HG03139 (cell line): ENCODE measurements at regions not wholly inside any gene's neighbourhood (a gene's known extent, or its start where the extent isn't known, plus 50 kb on each side); places are given as distances from the start of the nearest gene placed in this dataset.
"Not testable (repeated sequence)": the region's sequence is repeated elsewhere in the genome, so short reads cannot be mapped to it uniquely, and the experiment has no call there.

Source experiments
- ATAC-seq: cut with Tn5 transposase; IDR thresholded peaks from one replicate; pipeline ENCODE4 v1.9.1; 2021; ENCODE audit not compliant: unreplicated experiment

DNA sequence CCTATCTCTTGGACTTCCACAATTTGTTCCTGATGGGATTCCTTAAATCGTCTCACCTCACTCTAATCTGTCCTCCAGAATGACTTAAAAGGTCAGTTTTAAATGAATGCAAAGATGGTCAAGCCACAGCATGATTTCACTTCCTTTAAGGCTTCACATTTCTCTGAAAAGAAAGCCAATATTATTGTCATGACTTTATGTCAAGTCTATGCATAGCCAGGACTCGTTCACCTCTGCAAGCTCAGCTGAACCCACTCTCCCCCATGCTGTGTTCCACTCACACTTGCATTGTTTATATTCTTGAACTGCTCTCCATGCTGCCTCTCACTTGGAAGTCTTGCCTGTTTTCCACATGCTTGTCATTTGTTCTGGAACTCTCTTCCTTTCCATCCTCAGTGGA lies 298.4 kb upstream of the MMADHC start:
- ATAC-seq, result no peak

DNA sequence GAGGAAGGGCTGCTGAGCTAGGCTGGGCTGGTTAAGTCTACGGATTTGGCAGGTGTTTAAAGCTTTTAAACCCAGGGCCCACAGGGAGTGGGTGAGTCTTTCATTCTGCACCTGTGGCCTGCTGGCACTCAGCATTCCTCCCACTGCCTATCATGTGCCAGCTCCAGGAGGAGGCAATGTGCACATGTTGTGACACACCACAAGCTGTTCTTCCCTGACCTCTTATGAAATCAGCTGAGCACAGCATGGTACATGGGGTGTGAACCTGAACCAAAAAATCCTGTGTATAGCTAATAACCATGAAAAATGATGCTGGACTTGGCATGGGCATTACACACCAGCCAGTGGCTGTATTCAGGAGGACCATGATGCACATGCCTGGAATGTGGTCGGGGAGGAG lies 297.9 kb upstream of the MMADHC start:
- no peak for ATAC-seq

GRCh38 chr2:149884871-149885270 lies 297.3 kb upstream of the MMADHC start:
- ATAC-seq, result no peak

DNA sequence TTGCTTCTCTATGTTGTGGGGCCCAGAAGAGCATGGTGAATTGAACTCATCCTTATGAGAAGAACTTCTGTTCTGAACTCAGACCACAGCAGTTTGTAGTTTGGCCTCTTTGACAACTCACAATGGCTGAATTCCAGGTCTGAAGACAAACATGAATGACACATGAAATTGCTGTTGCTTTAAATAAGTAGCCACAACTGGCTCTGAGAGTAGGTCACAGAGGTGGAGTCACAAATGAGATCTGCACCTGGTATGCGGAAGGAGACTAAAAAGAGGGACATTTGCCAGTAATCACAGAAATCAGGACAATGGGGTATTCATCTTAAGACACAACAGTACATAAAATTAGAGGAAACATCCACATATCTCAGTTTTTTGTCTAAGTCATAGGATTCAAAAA lies 290.3 kb upstream of the MMADHC start:
- no peak for ATAC-seq

DNA sequence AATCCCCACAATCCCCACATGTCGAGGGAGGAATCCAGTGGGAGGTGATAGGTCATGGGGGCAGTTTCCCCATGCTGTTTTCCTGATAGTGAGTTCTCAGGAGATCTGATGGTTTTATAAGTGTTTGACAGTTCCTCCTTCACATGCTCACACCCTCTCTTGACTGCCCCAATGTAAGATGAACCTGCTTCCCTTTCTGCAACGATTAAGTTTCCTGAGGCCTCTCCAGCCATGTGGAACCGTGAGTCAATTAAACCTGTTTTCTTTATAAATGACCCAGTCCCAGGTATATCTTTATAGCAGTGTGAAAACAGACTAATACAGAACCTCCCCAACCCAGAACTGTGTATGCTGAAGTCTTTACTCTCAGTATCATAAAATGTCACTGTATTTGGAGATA lies 289.5 kb upstream of the MMADHC start:
- ATAC-seq, result no peak

- ATAC-seq, result no peak
These were observed 286.4 kb upstream of the MMADHC start for GRCh38 chr2:149873936-149874335.

GRCh38 chr2:149872638-149873150 lies 285.1 kb upstream of the MMADHC start:
- ATAC-seq, result no peak

GRCh38 chr2:149872041-149872440 lies 284.5 kb upstream of the MMADHC start:
- no peak for ATAC-seq

GRCh38 chr2:149871091-149871885 lies 283.7 kb upstream of the MMADHC start:
- ATAC-seq, result no peak

GRCh38 chr2:149863227-149863626 lies 275.7 kb upstream of the MMADHC start:
- no peak for ATAC-seq

DNA sequence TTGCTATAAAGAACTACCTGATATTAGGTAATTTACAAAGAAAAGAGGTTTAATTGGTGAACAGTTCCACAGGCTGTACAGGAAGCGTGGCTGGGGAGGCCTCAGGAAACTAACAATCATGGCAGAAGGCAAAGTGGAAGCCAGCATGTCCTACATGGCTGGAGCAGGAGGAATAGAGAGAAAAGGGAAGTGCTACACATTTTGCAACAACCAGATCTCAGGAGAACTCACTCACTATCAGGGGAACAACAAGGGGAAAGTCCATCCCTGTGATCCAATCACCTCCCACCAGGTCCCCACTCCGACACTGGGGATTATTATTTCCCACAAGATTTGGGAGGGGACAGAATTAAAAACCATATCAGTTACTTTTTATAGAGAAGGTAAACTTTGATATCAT lies 273.5 kb upstream of the MMADHC start:
- no peak for ATAC-seq

- no peak for ATAC-seq
These were observed 272.8 kb upstream of the MMADHC start for GRCh38 chr2:149860276-149860921.

- no peak for ATAC-seq
These were observed 271.5 kb upstream of the MMADHC start for GRCh38 chr2:149858901-149859634.

DNA sequence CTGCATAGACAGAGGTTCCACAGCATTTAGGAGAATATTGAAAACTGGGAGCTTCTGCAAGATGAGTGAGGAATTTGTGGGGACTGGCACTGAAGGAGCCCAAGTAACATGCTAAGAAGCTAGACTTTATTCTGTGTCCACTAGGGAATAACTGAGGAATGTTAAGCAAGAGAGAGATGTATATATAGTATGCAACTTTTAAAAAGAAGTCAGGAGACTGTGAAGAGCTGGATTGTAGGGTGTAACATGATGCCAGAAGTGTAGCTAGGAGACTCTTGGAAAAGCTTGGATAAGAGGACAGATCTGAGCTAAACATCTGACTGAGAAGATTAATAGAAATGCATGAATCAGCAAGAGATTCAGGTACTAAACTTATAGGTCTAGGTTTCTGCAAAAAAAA lies 270.6 kb upstream of the MMADHC start:
- ATAC-seq, result no peak

DNA sequence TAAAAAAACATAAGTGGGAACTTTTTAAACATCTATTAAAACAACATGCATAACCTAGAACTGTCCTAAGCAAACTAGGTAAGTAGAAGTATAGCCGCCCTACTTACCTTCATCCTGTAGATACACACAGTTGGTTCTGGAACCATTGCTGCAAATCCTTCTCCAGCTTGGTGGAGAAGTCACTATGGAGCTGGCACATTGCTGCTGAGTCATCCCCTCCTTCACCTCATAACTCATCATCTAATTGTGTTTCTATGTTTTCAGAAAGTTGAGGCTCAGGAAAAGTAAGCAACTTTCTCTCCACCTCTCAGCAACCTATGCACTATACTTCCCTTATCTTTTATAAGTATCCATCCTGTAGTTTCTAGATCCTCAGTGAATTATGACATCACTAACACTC lies 269.8 kb upstream of the MMADHC start:
- ATAC-seq, result no peak

DNA sequence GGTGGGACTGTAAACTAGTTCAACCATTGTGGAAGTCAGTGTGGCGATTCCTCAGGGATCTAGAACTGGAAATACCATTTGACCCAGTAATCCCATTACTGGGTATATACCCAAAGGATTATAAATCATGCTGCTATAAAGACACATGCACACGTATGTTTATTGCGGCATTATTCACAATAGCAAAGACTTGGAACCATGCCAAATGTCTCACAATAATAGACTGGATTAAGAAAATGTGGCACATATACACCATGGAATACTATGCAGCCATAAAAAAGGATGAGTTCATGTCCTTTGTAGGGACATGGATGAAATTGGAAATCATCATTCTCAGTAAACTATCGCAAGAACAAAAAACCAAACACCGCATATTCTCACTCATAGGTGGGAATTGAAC lies 268.3 kb upstream of the MMADHC start:
- not testable (repeated sequence) for ATAC-seq

- ATAC-seq, result no peak
These were observed 262.0 kb upstream of the MMADHC start for GRCh38 chr2:149849591-149849990.

GRCh38 chr2:149849136-149849535 lies 261.6 kb upstream of the MMADHC start:
- no peak for ATAC-seq

- no peak for ATAC-seq
These were observed 253.8 kb upstream of the MMADHC start for GRCh38 chr2:149841396-149841795.

- no peak for ATAC-seq
These were observed 244.7 kb upstream of the MMADHC start for GRCh38 chr2:149832324-149832723.

DNA sequence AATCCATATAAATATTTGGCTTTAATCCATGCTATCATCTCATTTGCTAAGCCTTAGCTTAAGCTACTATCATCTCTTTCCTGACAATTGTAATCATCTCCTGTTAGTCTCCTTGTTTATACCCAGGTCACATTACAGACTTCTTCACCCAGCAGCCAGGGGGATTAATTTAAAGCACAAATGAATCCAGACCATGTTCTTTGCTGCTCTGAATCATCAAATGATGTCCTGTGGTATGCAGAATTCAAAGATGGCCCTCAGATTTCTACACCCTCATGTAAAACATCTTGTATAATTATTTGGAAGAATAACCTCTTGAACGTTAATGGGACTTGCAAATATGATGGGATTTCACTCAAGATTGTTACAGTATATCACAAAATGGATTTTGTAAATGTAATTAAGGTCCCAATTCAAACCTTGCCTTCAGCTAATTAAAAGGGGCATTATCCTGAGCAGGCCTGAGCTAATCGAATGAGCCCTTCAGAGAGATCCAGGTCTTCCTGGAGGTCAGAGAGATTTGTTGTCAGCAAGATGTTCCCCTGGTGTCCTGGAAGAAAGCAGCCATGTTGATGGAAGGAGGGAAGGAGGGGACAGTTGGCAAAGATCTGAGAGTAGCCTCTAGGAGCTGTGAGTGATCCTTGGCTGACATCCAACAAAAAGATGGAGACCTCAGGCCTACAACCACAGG lies 241.1 kb upstream of the MMADHC start:
- ATAC-seq, result no peak
